SK-N-MC (cell line): ENCODE measurements at regions not wholly inside any gene's neighbourhood (a gene's known extent, or its start where the extent isn't known, plus 50 kb on each side); places are given as distances from the start of the nearest gene placed in this dataset.

ENCODE experiments used
- EZH2 ChIP-seq: fragments of 200-600 bp; sonication (generic); IDR thresholded peaks from one replicate; pipeline ENCODE4 v1.6.1; 2017; ENCODE audit warnings: antibody characterized with exemption
- FOXP2 ChIP-seq: optimal IDR thresholded peaks from 2 replicates; pipeline ENCODE3; 2011; ENCODE audit warnings: mild to moderate bottlenecking, moderate library complexity; ENCODE audit not compliant: insufficient read depth; ENCODE audit errors: extremely low read length, control extremely low read depth
- POLR2AphosphoS5 ChIP-seq: IDR thresholded peaks from 2 replicates; pipeline ENCODE4 v1.6.1; 2012; ENCODE audit warnings: mild to moderate bottlenecking, low read depth, low read length, borderline replicate concordance

DNA sequence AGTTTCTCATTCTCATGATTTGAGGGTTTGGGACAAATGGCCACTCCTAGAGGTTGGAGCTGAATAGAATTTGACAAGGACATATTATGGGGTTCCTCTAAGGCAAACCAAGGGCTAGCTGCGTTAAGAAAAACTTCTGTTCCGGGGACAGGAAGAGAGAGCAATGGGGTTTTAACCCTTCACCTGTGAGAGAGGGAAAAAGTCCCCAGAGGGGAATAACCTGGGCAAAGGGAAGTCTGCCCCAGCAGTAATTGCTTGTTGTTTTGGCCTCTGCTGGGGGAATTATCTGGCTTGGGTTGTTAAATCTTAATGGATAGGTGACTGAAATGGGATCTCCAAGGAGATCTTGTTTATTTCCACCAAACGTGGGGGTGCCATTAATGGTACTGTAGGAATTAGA, 110.1 kb upstream of the MOCS2 start:
- no peak for TF ChIP-seq POLR2AphosphoS5
- TF ChIP-seq EZH2 = no peak
- no peak for TF ChIP-seq FOXP2
